Tibial nerve (tissue), 4 donors: ENCODE measurements at regions not wholly inside any gene's neighbourhood (a gene's known extent, or its start where the extent isn't known, plus 50 kb on each side); places are given as distances from the start of the nearest gene placed in this dataset.

Experiments
- CTCF ChIP-seq, 5 experiments: fragments of 200-600 bp in 3 of 5; fragments of 450-650 bp in 2 of 5; sonication (generic) in 3 of 5; IDR thresholded peaks; one replicate each; pipeline ENCODE4 v1.5.1; 2016 to 2019; ENCODE audit warnings: antibody characterized with exemption in 5 of 5, mild to moderate bottlenecking in 3 of 5, moderate library complexity in 2 of 5
- EP300 ChIP-seq, 2 donors: sonication (generic); formaldehyde crosslinking; IDR thresholded peaks; one replicate each; pipeline ENCODE4 v1.6.1; 2017; ENCODE audit warnings: antibody characterized with exemption in 2 of 2, mild to moderate bottlenecking in 1 of 2
- POLR2A ChIP-seq, 2 donors: fragments of 450-650 bp; IDR thresholded peaks; one replicate each; pipeline ENCODE4 v1.6.1; 2017; ENCODE audit warnings: antibody characterized with exemption in 2 of 2, mild to moderate bottlenecking in 2 of 2, moderate library complexity in 2 of 2

DNA sequence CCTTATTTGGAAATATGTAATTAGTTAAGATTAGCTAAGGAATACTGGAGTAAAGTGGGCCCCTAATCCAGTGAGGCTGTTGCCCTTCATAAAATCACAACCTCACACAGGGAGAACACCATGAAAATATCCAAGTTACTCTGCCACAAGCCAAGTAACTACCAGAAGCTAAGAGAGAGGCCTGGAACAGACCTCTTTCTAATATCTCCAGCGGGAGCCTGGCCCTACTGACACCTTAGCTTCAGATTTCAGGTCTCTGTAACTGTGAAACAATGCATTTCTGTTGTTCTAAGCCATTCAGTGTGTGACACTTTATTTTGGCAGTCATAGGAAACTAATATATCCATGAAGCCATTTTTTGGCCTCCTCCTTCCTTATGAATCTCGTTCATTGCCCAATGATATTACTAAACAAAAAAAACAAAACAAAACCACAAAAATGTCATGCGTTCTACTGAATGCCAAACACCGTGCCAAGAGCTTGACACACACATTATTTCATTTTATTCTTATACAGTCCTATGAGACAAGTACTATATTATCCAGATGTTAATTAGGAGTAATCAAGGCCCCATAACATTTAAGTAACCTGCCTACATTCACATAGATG, 699.0 kb downstream of the MAT2B start:
- TF ChIP-seq CTCF (IDR thresholded peaks at IDR 0.05) (no peak), POLR2A (IDR thresholded peaks at IDR 0.05) (no peak), EP300 (IDR thresholded peaks at IDR 0.05) (no peak)
